Glomerular endothelial cell (primary cell): ENCODE measurements at regions not wholly inside any gene's neighbourhood (a gene's known extent, or its start where the extent isn't known, plus 50 kb on each side); places are given as distances from the start of the nearest gene placed in this dataset.

Experiments
- DNase-seq: peaks from one replicate; pipeline ENCODE4 v3.0.0-alpha.2; 2011; ENCODE audit warnings: low read depth, low spot score; ENCODE audit errors: extremely low read depth

- no peak for DNase-seq
These were observed 240.1 kb downstream of the CASP12 start for GRCh38 chr11:104658177-104658576.

DNA sequence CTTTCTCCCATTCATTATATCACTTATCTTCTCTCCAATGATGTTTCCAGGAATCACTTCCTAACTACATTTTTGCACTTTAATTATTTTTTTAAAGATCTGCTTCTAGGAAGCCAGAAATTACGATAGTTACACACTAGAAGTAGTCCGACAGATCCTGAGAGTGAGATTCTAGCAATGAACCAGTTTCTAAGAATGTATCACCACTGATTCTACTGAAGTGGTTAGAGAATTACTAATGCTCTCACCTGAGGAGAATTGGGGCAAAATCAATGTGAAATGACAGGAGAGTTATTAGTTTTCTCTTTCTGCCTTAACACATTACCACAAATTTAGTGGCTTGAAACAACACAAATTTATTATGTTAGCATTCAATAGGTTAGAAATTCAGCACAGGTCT lies 241.2 kb downstream of the CASP12 start:
- DNase-seq: no peak

DNA sequence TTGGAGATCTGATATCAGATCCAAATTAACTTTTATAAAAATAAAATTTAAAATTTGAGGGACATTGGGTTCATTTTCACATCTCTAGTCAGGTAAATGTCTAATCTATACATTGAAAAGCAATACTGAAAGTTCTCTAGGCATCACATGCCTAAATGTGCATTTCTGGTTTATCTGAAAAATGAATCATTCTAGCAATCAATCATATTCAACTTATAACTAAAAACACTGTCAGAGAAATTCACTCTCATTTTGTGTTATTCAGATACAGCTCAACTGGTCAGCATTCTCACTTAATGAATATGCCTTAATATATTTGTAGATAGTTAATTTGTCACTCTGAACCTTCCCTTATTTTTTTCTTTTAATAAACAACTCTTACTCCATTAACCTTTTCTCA lies 243.2 kb downstream of the CASP12 start:
- no peak for DNase-seq

- DNase-seq: no peak
These were observed 244.0 kb downstream of the CASP12 start for GRCh38 chr11:104654181-104654813.

DNA sequence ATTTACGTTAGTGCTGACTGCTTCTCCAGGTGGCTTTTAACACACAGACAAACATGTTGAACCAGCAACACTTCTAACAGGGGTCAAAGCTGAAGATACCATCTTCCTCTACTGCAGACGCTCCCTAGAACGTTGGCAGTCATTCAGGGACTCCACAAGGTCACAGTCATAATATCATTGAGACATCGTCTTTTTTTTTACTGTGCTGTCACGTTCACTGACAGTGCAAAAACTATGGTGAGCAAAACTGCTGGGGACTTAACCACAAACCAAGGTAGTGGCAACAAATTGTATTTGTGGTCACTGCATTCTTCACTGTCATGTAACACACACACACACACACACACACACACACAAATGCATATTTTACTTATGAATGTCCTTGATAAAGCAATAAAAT lies 244.9 kb downstream of the CASP12 start:
- no peak for DNase-seq

- no peak for DNase-seq
These were observed 245.3 kb downstream of the CASP12 start for GRCh38 chr11:104652996-104653395.

GRCh38 chr11:104650234-104650633 lies 248.0 kb downstream of the CASP12 start:
- DNase-seq: no peak

DNA sequence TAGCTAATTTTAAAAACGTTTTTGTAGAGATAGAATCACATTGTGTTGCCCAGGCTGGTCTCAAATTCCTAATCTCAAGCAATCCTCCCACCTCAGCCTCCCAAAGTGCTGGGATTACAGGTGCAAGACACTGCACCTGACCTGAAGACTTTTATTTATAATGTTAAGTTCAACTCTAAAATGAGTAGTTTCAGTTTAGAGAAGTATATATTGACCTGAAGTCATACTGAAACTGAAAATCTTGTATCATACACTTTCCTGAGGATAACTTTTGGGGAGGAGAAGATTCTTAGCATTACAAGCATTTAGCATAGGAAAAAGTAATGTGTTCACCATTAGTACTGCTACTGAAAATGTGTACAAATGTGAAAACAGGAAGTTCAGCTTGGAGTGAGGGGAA lies 249.3 kb downstream of the CASP12 start:
- no peak for DNase-seq

GRCh38 chr11:104645261-104646222 lies 252.7 kb downstream of the CASP12 start:
- DNase-seq: no peak

DNA sequence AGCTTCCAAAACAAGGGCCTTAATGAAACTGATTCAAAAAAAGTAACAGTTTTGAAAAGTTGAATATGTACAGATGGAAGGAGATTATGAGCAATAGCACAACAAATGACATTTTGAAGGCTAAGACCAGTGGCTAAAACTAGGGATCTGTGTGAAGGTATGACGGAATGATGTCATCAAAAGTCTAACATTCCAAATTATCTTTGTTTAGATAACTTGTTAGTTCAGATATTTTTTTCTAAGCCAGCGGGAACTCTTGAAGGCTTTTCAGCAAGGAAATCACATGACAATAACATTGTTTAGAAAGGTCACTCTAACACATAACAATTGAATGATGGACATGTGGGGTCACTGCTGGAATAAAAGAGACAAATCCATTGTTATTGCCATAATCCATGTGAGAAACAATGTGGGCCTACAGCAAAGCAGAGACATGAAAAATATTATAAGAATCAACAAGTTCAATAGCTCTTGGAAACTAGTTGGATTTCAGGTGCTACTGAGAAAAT lies 260.5 kb downstream of the CASP12 start:
- DNase-seq: no peak

DNA sequence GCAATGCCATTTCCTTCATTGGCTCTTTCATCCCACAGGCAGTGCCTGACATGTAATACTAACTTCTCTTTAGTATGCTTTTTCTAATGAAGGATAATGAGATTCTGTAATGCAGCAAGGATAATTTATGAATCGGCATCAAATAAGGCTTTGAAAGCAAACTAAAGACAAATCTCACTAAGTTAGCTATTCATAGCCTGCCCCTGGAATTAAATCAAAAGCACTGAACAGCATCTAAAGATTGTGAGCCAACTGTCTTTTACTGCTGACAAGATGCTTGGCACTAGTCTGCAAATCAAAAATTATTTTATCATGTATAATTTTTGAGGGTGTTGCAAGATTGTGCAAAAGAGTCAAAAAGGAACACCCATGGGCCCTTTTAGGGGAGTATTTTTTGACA lies 265.0 kb downstream of the CASP12 start:
- DNase-seq: no peak

DNA sequence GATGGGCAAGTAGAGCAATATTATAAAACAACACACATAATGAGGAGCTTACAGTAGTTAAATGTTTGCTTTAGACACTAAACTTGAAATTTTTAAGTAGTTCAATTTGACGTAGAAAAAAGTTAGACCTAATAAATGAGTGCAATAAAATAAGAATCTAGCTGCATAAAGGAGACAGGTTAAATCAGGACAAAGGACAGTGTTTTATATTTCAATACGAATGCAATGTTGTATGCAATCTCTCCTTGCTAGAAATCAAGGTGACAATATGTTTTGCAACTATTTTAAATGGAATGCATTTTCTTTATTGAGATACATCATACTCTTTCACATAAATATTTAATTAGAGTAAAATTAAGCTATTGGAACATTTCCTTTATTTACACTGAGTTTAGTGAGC lies 267.9 kb downstream of the CASP12 start:
- no peak for DNase-seq

- DNase-seq: no peak
These were observed 273.0 kb downstream of the CASP12 start for GRCh38 chr11:104625246-104625645.

DNA sequence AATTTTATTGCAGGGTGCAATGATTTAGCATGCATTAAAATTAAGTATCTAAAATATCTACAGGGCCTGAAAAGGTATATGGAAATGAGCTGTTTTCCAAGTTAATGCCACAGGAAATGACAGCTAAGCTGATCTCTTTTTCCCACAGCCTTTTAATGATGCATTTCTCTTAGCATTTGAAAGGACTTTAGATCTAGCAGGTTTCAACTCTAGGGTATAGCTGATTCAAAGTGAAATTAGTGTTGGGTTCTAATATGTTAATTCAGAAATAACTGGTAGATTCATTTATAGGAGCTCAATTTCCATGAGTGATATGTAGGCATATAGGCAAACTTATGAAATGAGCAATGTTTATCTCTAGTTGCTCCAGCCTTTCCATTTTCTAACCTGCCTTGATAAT lies 274.2 kb downstream of the CASP12 start:
- DNase-seq: no peak

GRCh38 chr11:104623518-104623917 lies 274.7 kb downstream of the CASP12 start:
- DNase-seq: no peak

GRCh38 chr11:104620991-104621390 lies 277.3 kb downstream of the CASP12 start:
- no peak for DNase-seq

GRCh38 chr11:104619751-104620150 lies 278.5 kb downstream of the CASP12 start:
- DNase-seq: no peak

DNA sequence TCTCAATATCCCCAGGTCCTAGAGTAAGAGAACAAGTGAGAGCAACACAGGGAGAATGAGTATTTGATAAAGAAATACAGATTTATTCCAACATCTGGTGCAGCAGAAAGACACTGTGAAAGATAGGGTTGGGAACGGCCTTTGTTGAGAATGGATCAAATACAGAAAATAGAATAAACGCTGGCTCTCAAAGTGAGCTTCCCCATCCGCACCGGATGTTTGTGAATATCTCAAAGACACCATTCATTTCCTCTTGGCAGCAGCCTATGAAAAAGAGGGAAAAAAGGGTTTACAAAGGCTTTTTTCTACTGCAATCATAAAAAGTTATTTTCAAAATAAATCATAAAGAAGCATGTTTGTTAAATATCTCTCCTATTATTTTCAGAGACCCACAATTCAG lies 279.3 kb downstream of the CASP12 start:
- no peak for DNase-seq

GRCh38 chr11:104614961-104615360 lies 283.3 kb downstream of the CASP12 start:
- no peak for DNase-seq

DNA sequence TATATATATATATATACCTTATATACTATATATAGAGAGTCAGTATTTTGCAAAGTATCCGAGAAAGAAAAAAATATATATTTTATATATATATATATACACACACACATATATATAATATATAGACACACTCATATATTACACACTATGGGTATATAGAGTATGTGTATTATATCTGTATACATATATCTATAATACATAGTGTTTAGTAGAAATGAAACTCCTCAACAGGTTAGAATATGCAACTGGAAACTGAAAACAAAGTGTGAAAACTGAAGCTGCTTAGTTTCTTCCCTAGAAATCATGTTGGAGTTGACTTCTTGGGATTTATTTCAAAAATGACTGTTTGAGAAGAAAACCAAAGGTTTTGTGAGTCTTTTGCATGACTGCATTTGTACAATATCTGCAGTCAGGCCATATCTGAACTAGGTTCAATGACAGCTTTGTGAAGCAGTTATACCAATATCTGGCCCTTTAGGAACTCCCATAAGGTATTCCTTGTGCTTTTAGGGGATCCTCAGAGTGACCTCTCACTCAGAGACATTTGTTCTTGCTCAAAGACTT lies 284.1 kb downstream of the CASP12 start:
- DNase-seq: no peak

- DNase-seq: no peak
These were observed 287.6 kb downstream of the CASP12 start for GRCh38 chr11:104610635-104611034.
